ENCODE measurements at regions not wholly inside any gene's neighbourhood (a gene's known extent, or its start where the extent isn't known, plus 50 kb on each side); places are given as distances from the start of the nearest gene placed in this dataset.

- H2AFZ ChIP-seq (ENCODE audit: low read depth, low read length), result no peak overlapping the region
- TF ChIP-seq, protein P1, sequence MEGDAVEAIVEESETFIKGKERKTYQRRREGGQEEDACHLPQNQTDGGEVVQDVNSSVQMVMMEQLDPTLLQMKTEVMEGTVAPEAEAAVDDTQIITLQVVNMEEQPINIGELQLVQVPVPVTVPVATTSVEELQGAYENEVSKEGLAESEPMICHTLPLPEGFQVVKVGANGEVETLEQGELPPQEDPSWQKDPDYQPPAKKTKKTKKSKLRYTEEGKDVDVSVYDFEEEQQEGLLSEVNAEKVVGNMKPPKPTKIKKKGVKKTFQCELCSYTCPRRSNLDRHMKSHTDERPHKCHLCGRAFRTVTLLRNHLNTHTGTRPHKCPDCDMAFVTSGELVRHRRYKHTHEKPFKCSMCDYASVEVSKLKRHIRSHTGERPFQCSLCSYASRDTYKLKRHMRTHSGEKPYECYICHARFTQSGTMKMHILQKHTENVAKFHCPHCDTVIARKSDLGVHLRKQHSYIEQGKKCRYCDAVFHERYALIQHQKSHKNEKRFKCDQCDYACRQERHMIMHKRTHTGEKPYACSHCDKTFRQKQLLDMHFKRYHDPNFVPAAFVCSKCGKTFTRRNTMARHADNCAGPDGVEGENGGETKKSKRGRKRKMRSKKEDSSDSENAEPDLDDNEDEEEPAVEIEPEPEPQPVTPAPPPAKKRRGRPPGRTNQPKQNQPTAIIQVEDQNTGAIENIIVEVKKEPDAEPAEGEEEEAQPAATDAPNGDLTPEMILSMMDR (IDR thresholded peaks at IDR 0.05; ENCODE audit: borderline replicate concordance, extremely low read depth, low read length, poor library complexity, severe bottlenecking), result no peak
- no peak for TF ChIP-seq EZH2 (IDR thresholded peaks at IDR 0.05; ENCODE audit: borderline replicate concordance, low read depth, low read length, severe bottlenecking)
- no peaks in the 10 kb centered on the region for H3K9me3 ChIP-seq (ENCODE audit: insufficient read depth, low read length, severe bottlenecking)
- DNase-seq (no peak), ATAC-seq (ENCODE audit: insufficient read depth, low read depth) (no peak)
- no peak overlapping the region for H3K4me3 ChIP-seq (ENCODE audit: low read depth in 1 of 2, low read length in 2 of 2)
- H3K27ac ChIP-seq (ENCODE audit: low read length), result no peak overlapping the region
- no peaks in the 10 kb centered on the region for H3K4me1 ChIP-seq (ENCODE audit: insufficient read depth, low read length)
- no peaks in the 10 kb centered on the region for H3K79me2 ChIP-seq (ENCODE audit: insufficient read depth, low read length)
- H4K20me1 ChIP-seq (ENCODE audit: insufficient read depth, low read length), result no peaks in the 10 kb centered on the region
- H3K4me2 ChIP-seq (ENCODE audit: insufficient read depth, low read length), result no peak overlapping the region
- H3K27me3 ChIP-seq (ENCODE audit: insufficient read depth, low read length, poor library complexity), result peaks cover 5% of the 10 kb centered on the region
- no peaks in the 10 kb centered on the region for H3K36me3 ChIP-seq (ENCODE audit: insufficient read depth, low read length)
- H3K9ac ChIP-seq (ENCODE audit: low read depth, low read length), result no peak overlapping the region
Observed at GRCh38 chr6:151690303-151690702, 117.2 kb upstream of the ESR1 start.

GRCh38 chr6:151690768-151691562, 116.5 kb upstream of the ESR1 start:
- Histone ChIP-seq H2AFZ (ENCODE audit: low read depth, low read length) (no peak overlapping the region), H3K9me3 (ENCODE audit: insufficient read depth, low read length, severe bottlenecking) (no peaks in the 10 kb centered on the region), H3K4me1 (ENCODE audit: insufficient read depth, low read length) (no peaks in the 10 kb centered on the region), H3K4me3 (ENCODE audit: low read depth in 1 of 2, low read length in 2 of 2) (no peak overlapping the region), H3K4me2 (ENCODE audit: insufficient read depth, low read length) (peak overlapping the region; percentile 25; the same call in 1 of the 2 replicates), H3K9ac (ENCODE audit: low read depth, low read length) (no peak overlapping the region), H3K36me3 (ENCODE audit: insufficient read depth, low read length) (no peaks in the 10 kb centered on the region), H3K27me3 (ENCODE audit: insufficient read depth, low read length, poor library complexity) (peaks cover 5% of the 10 kb centered on the region), H3K27ac (ENCODE audit: low read length) (no peak overlapping the region), H4K20me1 (ENCODE audit: insufficient read depth, low read length) (no peaks in the 10 kb centered on the region), H3K79me2 (ENCODE audit: insufficient read depth, low read length) (no peaks in the 10 kb centered on the region)
- DNase-seq (no peak), ATAC-seq (ENCODE audit: insufficient read depth, low read depth) (peak; percentile 44; the same call in 1 of the 3 replicates)
- no peak for TF ChIP-seq EZH2 (IDR thresholded peaks at IDR 0.05; ENCODE audit: borderline replicate concordance, low read depth, low read length, severe bottlenecking)
- TF ChIP-seq, protein P1 (IDR thresholded peaks at IDR 0.05; ENCODE audit: borderline replicate concordance, extremely low read depth, low read length, poor library complexity, severe bottlenecking), result no peak

GRCh38 chr6:151692216-151692615, 115.3 kb upstream of the ESR1 start:
- H3K9ac ChIP-seq (ENCODE audit: low read depth, low read length), result no peak overlapping the region
- ATAC-seq (ENCODE audit: insufficient read depth, low read depth) (no peak), DNase-seq (no peak)
- no peaks in the 10 kb centered on the region for H3K9me3 ChIP-seq (ENCODE audit: insufficient read depth, low read length, severe bottlenecking)
- no peaks in the 10 kb centered on the region for H4K20me1 ChIP-seq (ENCODE audit: insufficient read depth, low read length)
- TF ChIP-seq EZH2 (IDR thresholded peaks at IDR 0.05; ENCODE audit: borderline replicate concordance, low read depth, low read length, severe bottlenecking), result no peak
- TF ChIP-seq, protein P1 (IDR thresholded peaks at IDR 0.05; ENCODE audit: borderline replicate concordance, extremely low read depth, low read length, poor library complexity, severe bottlenecking), result no peak
- H2AFZ ChIP-seq (ENCODE audit: low read depth, low read length), result no peak overlapping the region
- no peaks in the 10 kb centered on the region for H3K4me1 ChIP-seq (ENCODE audit: insufficient read depth, low read length)
- H3K27ac ChIP-seq (ENCODE audit: low read length), result no peak overlapping the region
- no peak overlapping the region for H3K4me3 ChIP-seq (ENCODE audit: low read depth in 1 of 2, low read length in 2 of 2)
- no peak overlapping the region for H3K4me2 ChIP-seq (ENCODE audit: insufficient read depth, low read length)
- H3K79me2 ChIP-seq (ENCODE audit: insufficient read depth, low read length), result no peaks in the 10 kb centered on the region
- H3K27me3 ChIP-seq (ENCODE audit: insufficient read depth, low read length, poor library complexity), result peaks cover under 1% of the 10 kb centered on the region
- H3K36me3 ChIP-seq (ENCODE audit: insufficient read depth, low read length), result no peaks in the 10 kb centered on the region

Measured in DND-41 (cell line).